ENCODE measurements at regions not wholly inside any gene's neighbourhood (a gene's known extent, or its start where the extent isn't known, plus 50 kb on each side); places are given as distances from the start of the nearest gene placed in this dataset.

GRCh38 chr2:37776487-37776886 lies 105.0 kb upstream of the CDC42EP3 start:
- intact Hi-C loops (cut with micrococcal nuclease), result no loop called here
- ChIA-PET POLR2A (no interaction called here), CTCF (interaction anchor here (1.0 kb wide), 1 partner anchor 101 kb away, joined by 3 read pairs; no protein-coding TSS in a partner anchor), RAD21 (ENCODE audit: low non-redundant PET in 1 of 2, low total read pairs in 2 of 2, uncharacterized antibody in 2 of 2, unreplicated experiment in 2 of 2) (no interaction called here)
- Histone ChIP-seq H3K4me3 (replicated peaks in 1 of 2; ENCODE audit: low read depth in 1 of 2, low read length in 2 of 2) (no peak overlapping the region), H3K79me2 (ENCODE audit: insufficient read depth, low read length) (no peaks in the 10 kb centered on the region), H3K9ac (ENCODE audit: low read length) (no peak overlapping the region), H3K36me3 (ENCODE audit: control insufficient read depth in 1 of 2, insufficient read depth in 2 of 2, low read length in 2 of 2) (no peaks in the 10 kb centered on the region), H3K4me2 (ENCODE audit: low read length) (peak overlapping the region; percentile 49), H3K27me3 (ENCODE audit: insufficient read depth, low read length) (no peaks in the 10 kb centered on the region), H3K9me2 (ENCODE audit: insufficient read depth) (no peaks in the 10 kb centered on the region), H3K9me3 (ENCODE audit: control insufficient read depth in 1 of 2, insufficient read depth in 1 of 2, low read depth in 1 of 2, low read length in 2 of 2) (no peaks in the 10 kb centered on the region), H2AFZ (ENCODE audit: low read depth, low read length, poor library complexity, severe bottlenecking) (no peak overlapping the region), H3K4me1 (ENCODE audit: control insufficient read depth in 1 of 2, insufficient read depth in 2 of 2, low read length in 2 of 2) (peaks cover 10 to 25% of the 10 kb centered on the region in 2 experiments; a peak in 3 of 4 replicates), H3K27ac (ENCODE audit: low read depth, low read length) (no peak overlapping the region), H4K20me1 (ENCODE audit: insufficient read depth) (no peaks in the 10 kb centered on the region)
- ATAC-seq (peak; percentile 76), DNase-seq (ENCODE audit: low read depth, low spot score) (peak; percentile 12)
- BruUV-seq (replicated peaks), result no TSS peak
- no peak for TF ChIP-seq POLR2AphosphoS5 (IDR thresholded peaks at IDR 0.05; ENCODE audit: low read depth, low read length)
- TF ChIP-seq RAD21 (IDR thresholded peaks at IDR 0.05; ENCODE audit: low read depth), result no peak
- TF ChIP-seq CTCF (IDR thresholded peaks at IDR 0.05 in 2 of 3, conservative IDR thresholded peaks at IDR 0.05 in 1 of 3; ENCODE audit: borderline replicate concordance in 1 of 3, insufficient read depth in 1 of 3, low read depth in 2 of 3, low read length in 2 of 3), result no peak
- no peak for TF ChIP-seq ATF3 (IDR thresholded peaks at IDR 0.05)
- TF ChIP-seq CBX3 (IDR thresholded peaks at IDR 0.05; ENCODE audit: low read depth), result no peak
- TF ChIP-seq ELF1 (IDR thresholded peaks at IDR 0.05; ENCODE audit: borderline replicate concordance, low read depth), result no peak
- no peak for TF ChIP-seq SRF (IDR thresholded peaks at IDR 0.05; ENCODE audit: low read depth)
- TF ChIP-seq MAX (IDR thresholded peaks at IDR 0.05), result no peak
- TF ChIP-seq ZFX (IDR thresholded peaks at IDR 0.05), result no peak
- no peak for TF ChIP-seq CEBPB (IDR thresholded peaks at IDR 0.05; ENCODE audit: low read depth)
- TF ChIP-seq TCF7L2 (IDR thresholded peaks at IDR 0.05; ENCODE audit: borderline replicate concordance, extremely low read depth, insufficient read depth, insufficient read length), result no peak
- no peak; the same call in 1 of the 2 replicates for TF ChIP-seq SP1 (IDR thresholded peaks at IDR 0.05; ENCODE audit: low read depth)
- TF ChIP-seq YY1 (IDR thresholded peaks at IDR 0.05; ENCODE audit: extremely low read depth, insufficient replicate concordance, low read depth, low read length), result no peak
- no peak for TF ChIP-seq POLR2A (IDR thresholded peaks at IDR 0.05; ENCODE audit: borderline replicate concordance, extremely low read depth, insufficient read depth, insufficient read length)
- no peak for TF ChIP-seq FOSL1 (IDR thresholded peaks at IDR 0.05; ENCODE audit: low read depth)
- TF ChIP-seq REST (IDR thresholded peaks at IDR 0.05; ENCODE audit: low read depth), result no peak
- no peak for TF ChIP-seq ZNF274 (IDR thresholded peaks at IDR 0.05; ENCODE audit: low read depth, low read length)
- no peak for TF ChIP-seq EZH2 (IDR thresholded peaks at IDR 0.05)
- TF ChIP-seq JUND (IDR thresholded peaks at IDR 0.05), result no peak

Measured in HCT116 (cell line).